A549 (cell line): ENCODE measurements at regions not wholly inside any gene's neighbourhood (a gene's known extent, or its start where the extent isn't known, plus 50 kb on each side); places are given as distances from the start of the nearest gene placed in this dataset.

Experiments
- CTCF ChIP-seq: fragments of >200 bp; sonication (Bioruptor Twin); formaldehyde crosslinking; IDR thresholded peaks from 3 replicates; pipeline ENCODE4 v1.5.1; 2016
- ELK1 ChIP-seq: fragments of 150-350 bp; IDR thresholded peaks from 2 replicates; pipeline ENCODE4 v1.6.1; 2014; ENCODE audit warnings: low read depth, mild to moderate bottlenecking, low read length
- NFE2L2 ChIP-seq: fragments of 150-350 bp; conservative IDR thresholded peaks from 2 replicates; pipeline ENCODE4 v1.6.1; 2014; ENCODE audit warnings: low read length
- POLR2A ChIP-seq: IDR thresholded peaks from 2 replicates; pipeline ENCODE4 v1.6.1; 2012; ENCODE audit warnings: mild to moderate bottlenecking, low read length
- RAD21 ChIP-seq, 2 experiments: fragments of >200 bp in 1 of 2; sonication (Bioruptor Twin) in 1 of 2; formaldehyde crosslinking in 1 of 2; IDR thresholded peaks in 1 of 2; conservative IDR thresholded peaks in 1 of 2; 2 replicates in 1 of 2; 3 replicates in 1 of 2; pipeline ENCODE4 v1.6.1; 2012 to 2018; ENCODE audit warnings: inconsistent platforms in 1 of 2
- SMC3 ChIP-seq: fragments of >200 bp; sonication (Bioruptor Twin); formaldehyde crosslinking; IDR thresholded peaks from 3 replicates; pipeline ENCODE4 v1.6.1; 2018; ENCODE audit warnings: inconsistent platforms

- no peak for TF ChIP-seq CTCF
- no peak for TF ChIP-seq POLR2A
- TF ChIP-seq SMC3 = no peak
- TF ChIP-seq RAD21 (conservative IDR thresholded peaks at IDR 0.05 in 1 of 2, IDR thresholded peaks at IDR 0.05 in 1 of 2) = no peak
- TF ChIP-seq NFE2L2 = no peak
- no peak for TF ChIP-seq ELK1
Observed at GRCh38 chr3:34020726-34021680, 222.6 kb downstream of the PDCD6IP start.
